CD1c-positive myeloid dendritic cell (primary cell): ENCODE measurements at regions not wholly inside any gene's neighbourhood (a gene's known extent, or its start where the extent isn't known, plus 50 kb on each side); places are given as distances from the start of the nearest gene placed in this dataset.

Source experiments
- DNase-seq: peaks from one replicate; pipeline ENCODE4 v3.0.0-alpha.2; 2016; ENCODE audit errors: extremely low spot score

DNA sequence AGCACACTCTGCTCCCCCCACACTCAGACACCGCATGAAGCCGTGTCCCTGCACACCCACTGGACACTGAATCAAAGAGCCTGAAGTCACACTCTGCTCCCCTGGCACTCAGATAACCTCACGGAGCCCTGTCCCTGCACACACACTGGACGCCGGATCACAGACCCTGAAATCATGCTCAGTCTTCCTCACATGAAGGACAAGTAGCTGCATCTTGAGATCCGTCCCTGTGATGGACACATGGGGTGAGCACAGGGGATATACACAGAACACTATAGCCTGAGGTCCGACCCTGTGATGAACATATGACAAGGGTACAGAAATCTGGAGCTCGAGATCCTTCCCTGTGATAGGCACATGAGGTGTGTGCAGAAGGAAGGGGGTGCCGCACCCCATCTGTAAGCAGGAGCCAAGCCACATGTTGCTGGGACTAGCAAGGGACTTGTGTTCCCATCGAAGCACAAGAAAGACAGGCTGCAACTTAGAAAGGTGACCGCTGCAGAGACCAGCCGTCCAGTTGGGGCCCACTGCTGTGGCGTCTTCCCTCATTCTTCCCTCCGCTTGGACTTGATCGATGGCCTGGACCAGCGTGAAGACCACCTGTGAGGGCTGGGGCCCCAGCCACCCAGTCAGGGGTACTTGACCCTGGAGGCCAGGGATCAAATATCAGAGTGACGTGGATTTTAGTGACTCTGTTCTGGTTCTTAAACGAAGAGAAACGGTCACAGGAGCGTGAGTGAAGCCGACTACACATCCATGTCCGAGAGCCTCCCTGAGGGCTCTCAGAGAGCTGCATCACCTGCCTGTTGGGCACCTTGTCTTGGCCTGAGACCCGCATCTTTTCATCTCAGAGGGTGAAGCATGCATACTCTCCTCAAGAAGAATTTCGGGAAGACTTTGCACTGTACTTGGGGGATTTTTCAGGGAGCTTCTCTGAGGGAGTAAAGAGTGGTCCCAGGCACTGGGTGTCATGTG lies 391.7 kb upstream of the SALL3 start:
- no peak for DNase-seq

DNA sequence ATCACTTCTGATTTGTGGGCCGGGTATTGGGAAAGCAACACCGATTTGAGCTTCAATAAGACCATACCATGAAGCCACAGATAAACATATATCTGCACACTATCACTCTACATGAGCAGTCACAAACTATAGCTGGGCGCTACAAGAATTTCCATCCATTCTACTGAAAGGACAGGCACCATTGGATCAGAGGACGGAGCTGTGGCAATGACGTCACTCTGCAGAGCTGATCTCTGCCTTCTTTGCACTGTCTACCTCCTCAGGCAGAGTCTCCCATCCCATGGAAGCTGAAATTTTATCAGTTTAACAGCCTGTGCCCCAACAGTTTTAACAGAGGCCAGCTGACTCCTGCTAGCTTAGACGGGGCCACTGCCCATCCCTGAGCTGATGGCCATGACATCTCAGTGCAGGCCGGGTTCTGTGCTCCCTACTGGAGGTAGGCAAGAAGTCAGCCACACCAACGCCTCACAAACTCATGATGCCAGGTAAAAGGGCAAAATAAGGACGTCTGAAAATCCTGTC lies 389.6 kb upstream of the SALL3 start:
- no peak for DNase-seq

GRCh38 chr18:78595453-78595852 lies 384.2 kb upstream of the SALL3 start:
- DNase-seq: no peak

DNA sequence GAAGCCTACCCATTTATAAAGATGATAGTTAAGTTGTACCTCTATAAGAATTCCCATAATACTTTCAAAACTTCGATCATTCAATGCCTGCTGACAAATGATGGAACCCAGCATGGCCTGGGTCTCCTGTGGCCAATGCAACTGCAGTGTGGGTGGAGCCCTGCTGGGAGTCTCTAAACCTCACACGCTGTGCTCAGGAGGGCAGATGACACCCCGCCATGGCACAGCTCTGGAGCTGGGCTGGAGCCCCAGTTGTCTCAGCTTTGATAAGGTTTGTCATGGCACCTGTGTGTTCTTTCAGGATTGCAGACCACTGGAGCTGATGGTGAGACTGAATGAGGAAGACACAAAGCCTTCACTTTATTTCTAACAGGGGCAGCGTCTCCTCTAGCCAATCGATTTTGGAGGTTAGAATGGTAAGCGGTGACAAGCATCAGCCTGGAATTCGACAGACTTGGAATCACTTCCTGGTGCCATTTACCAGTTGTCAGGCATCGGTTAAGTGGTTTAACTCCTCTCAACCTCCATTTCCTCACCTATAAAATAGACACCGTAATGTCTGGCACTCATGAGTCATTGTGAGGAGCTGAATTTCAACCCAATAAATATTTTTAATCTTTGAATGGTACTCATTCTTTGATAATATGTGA lies 383.6 kb upstream of the SALL3 start:
- no peak for DNase-seq

DNA sequence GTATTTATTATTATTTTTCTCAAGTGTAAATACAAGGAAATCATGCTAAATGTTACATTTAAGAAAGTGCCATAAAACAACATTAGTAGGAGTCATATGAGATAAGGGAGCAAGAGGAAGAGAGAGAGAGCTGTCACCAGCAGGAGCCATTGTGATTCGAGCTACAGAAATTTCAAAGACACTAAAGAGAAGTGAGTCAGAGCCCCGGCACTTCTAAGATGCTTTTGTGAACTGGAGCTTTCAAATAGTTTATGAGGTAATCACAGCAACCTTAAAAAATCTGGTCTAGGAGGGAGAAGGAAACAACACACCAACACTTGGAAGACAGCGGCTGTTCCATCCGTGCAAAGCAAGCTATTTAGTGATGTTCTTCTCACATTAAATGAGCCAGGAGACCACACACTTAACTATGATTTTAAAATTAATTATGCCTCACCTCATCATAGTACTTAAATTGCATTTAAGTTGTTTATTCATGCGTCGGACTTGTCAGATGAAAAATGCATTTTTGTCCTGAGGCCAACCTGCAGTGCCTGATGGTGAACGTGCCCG lies 382.7 kb upstream of the SALL3 start:
- no peak for DNase-seq

DNA sequence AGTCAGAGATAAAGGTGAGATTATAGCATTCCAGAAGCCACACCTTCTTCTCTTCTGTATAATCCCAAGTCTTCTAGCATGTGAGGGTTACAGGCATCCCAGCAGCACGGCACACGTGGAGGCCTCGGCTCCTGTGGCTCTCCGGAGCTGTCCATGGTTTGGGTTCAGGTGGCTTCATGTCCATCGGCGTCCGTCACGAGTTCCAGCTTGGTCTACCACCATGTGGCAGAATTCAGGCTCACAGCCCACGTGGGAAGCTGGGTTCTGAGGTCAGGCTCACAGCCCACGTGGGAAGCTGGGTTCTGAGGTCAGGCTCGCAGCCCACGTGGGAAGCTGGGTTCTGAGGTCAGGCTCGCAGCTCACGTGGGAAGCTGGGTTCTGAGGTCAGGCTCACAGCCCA lies 378.3 kb upstream of the SALL3 start:
- DNase-seq: no peak

DNA sequence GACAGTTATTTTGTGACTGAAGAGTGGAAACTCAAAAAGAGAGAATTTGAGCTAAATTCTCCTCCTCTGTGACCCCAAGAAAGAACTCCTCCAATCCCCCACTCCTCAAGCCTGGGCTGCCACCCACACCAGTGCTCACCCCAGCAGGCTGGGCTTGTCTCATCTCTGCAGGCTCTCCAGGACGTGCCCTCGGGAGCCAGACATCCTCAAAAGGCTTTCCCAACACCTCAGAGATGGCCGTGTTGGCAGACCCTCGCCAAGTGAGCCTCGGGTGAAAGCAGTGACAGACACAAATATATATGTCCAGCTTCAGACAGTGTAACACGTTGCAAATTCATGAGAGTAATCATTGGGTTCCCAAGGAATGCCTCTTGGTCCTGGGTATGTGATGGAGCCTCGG lies 377.7 kb upstream of the SALL3 start:
- DNase-seq: no peak

DNA sequence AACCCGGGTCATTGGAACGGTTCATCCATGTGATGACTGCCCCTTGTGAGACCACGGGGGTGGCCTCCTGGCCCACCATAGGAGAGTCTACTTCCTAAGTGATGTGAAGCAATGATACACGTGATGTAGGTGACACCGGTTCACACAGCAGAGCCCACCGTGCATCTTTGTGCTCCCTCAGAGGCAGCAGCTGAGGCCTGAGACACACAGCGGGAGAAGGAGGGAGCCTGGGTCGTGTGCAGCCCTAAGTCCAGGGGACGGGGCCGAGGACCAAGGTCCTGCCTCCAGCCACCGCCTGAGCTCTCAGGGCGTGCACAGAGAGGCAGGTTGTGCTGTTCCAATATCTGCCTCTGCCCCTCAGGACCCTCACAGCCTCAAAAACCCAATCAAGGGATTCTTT lies 377.2 kb upstream of the SALL3 start:
- no peak for DNase-seq

GRCh38 chr18:78603102-78603983 lies 376.3 kb upstream of the SALL3 start:
- DNase-seq: no peak

DNA sequence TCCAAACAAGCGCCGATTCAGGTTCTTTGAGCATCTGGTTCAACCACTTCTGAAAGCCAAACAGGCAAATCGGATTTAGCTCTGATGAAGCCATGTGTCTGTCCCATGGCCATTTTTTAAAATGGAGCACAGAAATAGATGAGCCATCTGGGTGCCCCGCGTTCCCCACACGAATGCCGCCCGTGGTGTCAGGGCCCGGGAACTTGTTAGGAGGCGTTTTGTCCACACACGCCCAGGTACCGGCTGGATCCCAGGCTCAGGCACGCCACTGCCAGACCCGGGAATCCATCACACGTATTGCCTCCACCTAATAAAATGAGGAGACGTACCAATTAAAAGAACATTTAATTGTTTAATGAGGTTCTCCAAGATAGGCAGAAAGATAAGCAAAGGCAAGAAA lies 374.4 kb upstream of the SALL3 start:
- DNase-seq: no peak

GRCh38 chr18:78607221-78607620 lies 372.4 kb upstream of the SALL3 start:
- DNase-seq: no peak

DNA sequence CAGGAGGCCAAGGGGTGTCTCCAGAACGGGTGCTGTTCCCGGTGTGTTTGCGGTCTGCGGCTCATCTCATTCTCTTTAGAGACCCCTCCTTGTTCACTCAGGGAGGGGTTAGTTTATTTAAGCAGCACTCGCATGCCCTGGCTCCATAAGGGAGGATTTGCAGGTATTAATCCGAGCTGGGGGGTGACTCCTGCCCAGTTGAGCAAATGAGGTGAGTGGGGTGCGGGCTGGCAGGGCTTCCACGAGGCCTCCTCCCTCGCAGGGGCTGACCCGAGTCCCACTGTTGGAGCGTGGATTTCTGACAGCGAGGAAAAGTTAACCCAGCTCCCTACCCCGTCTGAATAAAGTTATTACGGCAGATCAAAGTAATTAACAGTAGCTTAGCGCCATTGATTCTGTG lies 371.8 kb upstream of the SALL3 start:
- DNase-seq: no peak

DNA sequence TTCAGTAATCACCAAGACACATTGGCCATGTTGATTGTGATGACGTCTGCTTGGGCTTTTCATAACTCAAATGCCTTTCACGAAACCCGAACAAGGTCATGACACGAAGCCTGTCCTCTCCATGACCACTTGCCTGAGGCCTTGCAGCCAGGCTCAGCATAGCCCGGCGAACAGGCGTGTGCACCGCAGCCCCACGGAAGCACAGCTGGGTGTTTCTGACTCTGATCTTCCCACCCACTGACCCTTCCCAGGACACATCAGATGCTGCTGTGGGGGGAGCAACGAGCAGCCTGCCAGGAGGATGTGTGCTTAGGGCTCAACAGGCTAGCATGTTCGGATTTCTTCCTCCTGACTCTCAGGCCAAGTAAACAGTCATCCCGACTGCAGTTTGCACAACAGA lies 369.4 kb upstream of the SALL3 start:
- no peak for DNase-seq

- DNase-seq: no peak
Measured at GRCh38 chr18:78611201-78611800, 368.3 kb upstream of the SALL3 start.

- DNase-seq: no peak
Measured at GRCh38 chr18:78611869-78612268, 367.7 kb upstream of the SALL3 start.

GRCh38 chr18:78612318-78612717 lies 367.3 kb upstream of the SALL3 start:
- no peak for DNase-seq

- no peak for DNase-seq
Measured at GRCh38 chr18:78612801-78613200, 366.8 kb upstream of the SALL3 start.

- DNase-seq: no peak
Measured at GRCh38 chr18:78618726-78619125, 360.9 kb upstream of the SALL3 start.

GRCh38 chr18:78619854-78620253 lies 359.8 kb upstream of the SALL3 start:
- no peak for DNase-seq

DNA sequence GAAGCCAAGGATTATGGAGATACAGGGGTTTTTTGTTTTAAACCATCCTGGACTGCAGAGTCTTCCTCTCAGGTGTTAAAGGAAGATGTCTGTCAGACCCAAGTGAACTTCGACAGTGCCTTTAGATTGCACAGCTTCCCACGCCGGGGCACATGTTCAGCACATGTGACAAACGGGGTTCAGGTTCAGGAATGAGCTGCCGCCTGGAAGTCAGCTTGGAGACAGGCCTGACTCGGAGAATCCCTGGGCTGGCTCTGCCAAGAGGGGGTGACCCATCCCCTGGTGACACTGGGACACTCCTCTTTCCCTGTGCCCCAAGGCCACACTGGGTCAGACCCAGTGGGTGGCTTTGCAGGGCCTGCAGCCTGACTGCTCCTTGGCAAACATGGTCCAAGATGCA lies 359.3 kb upstream of the SALL3 start:
- DNase-seq: no peak

DNA sequence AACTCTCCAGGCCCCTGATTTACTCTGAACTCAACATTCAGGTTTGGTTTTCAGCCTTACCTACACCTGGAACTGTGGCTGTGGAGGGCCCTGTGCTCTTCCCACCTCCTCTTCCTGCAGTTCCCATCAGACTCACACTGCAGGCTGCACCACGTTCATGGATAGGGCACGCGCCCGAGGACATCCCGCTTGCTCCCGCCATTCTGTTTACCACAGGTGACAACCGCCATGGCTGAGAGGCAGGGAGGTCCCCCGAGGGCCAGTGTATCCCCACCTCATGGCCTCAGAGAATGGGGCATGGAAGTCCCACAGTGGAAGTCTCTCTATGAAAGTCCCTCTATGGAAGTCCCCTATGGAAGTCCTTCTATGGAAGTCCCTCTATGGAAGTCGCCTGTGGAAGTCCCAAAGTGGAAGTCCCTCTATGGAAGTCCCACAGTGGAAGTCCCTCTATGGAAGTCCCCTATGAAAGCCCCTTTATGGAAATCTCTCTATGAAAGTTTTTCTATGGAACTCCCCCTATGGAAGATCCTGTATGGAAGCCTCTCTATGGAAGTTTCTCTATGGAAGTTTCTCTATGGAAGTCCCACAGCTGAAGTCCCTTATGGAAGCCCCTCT lies 358.4 kb upstream of the SALL3 start:
- no peak for DNase-seq
